CD1c-positive myeloid dendritic cell (primary cell): ENCODE measurements at regions not wholly inside any gene's neighbourhood (a gene's known extent, or its start where the extent isn't known, plus 50 kb on each side); places are given as distances from the start of the nearest gene placed in this dataset.
"Not testable (repeated sequence)": the region's sequence is repeated elsewhere in the genome, so short reads cannot be mapped to it uniquely, and the experiment has no call there.

Source experiments
- DNase-seq: peaks from one replicate; pipeline ENCODE4 v3.0.0-alpha.2; 2016; ENCODE audit errors: extremely low spot score

DNA sequence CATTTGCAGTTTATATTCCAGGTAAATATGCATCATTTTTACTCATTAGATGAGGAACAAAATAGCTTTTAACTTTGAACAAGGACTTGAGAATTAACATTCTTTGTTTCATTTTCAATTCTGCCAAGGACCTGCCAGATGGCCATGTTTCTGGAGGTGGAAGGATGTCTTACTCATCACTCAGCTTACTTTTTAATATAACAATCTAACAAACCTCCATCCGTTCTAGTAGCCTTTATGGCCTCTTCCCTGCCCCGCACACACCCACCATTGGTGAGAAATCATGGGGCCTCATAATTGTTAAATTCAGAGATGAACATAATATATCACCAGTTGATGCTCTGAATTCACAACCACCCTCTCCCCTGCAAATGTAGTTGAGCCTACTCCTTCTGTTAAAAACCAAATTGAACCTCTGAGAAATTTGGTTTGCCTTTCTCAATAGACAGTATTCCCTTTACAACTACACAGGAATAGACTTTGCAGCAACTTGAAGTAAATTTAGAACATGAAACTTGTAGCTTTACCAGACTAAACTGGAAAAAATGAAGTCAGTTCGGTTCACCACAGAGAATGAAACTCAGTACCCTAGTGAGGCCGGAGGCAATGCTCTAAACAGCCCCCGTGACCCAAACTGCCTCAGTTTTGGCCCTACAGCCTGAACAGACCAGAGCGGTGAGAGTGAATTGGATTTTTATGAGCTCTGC is 50.1 kb upstream of the ACSL4 start:
- DNase-seq, result no peak

DNA sequence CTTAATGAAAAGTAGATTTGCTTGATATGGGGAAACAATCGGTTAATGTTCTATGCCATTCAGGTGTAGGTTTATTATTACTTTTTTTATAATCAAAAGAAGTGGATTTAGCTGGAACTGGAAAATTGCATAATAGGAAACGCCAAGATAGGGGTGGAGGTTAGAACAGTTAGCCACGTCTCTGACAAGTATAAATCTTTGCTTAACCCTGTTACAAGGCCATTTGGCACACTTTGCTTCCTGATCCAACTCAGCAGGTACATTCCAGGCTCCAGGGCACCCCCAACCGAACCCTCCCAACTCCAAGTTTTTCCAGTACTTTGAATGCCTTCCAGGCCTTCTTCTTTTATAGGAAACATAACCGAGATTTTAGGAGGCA is 50.6 kb upstream of the ACSL4 start:
- DNase-seq, result no peak

GRCh38 chrX:109785053-109785452 is 52.0 kb upstream of the ACSL4 start:
- no peak for DNase-seq

GRCh38 chrX:109790511-109790910 is 57.5 kb upstream of the ACSL4 start:
- DNase-seq, result not testable (repeated sequence)

GRCh38 chrX:109793191-109793590 is 60.1 kb upstream of the ACSL4 start:
- DNase-seq, result no peak

DNA sequence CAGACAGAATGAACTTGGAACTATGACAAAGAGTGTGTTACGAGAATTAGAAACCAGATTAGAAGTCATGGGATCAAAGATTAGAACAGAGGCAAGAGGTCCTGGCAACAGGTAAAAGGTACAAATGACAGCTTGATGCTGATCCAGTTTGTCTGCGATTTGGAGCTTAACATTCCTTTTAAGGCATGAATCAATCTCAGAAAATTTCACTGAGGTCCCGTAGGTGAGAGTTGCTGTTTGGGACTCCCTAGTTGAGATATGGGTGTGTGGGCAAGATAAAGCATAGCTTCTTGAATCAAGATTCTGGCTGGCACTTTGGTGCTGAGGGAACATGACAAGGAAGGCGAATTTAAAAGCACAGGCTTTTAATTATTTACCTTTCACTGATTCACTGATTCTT is 62.6 kb upstream of the ACSL4 start:
- DNase-seq, result no peak

DNA sequence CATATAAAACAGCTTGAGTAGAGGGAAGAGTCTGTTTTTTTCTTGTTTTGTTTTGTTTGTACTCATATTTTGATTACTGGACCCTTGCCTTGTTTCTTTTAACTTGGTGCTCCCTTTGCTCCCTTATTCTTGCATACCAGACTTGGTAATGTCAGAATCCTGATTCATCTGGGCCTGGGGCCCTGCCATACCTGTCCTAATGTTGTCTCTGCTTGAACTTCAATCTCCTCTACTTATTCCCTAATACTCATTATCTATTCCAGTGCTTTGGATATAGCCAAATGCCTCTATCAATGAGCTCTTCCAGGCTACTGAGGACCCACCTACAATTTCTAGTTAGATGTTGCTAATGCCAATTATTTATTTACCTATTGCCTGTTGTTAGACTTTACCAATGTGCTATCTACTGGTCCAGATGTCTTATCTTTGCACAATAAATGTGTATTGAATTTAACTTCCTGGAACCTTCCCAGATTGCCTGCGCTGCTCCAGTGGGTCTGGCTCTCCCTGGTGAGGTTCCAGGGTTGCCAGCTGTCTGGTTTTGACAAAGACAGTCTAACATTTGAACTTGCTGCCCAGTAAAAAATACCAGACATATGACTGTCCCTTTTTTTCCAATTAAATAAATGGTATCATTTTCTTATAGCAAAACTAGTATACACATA is 64.4 kb upstream of the ACSL4 start:
- no peak for DNase-seq

DNA sequence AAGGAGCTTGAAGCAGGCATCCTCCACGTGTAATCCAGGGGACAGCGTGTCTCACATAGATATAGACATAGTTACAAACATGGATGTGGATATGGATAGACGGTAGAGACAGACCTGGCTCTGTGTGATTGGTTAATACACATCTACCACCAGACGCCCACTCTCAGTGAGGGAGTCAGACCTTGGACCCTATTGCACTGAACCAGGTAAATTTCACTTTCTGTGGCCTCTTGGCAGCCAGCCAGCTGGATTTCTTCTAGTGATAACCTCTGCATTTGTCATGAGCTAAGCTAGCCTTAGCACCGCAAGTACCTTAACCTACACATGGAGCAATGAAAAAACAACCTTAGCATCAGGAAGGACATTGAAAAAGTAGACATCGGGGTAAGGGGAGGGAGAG is 79.2 kb upstream of the ACSL4 start:
- DNase-seq, result no peak

DNA sequence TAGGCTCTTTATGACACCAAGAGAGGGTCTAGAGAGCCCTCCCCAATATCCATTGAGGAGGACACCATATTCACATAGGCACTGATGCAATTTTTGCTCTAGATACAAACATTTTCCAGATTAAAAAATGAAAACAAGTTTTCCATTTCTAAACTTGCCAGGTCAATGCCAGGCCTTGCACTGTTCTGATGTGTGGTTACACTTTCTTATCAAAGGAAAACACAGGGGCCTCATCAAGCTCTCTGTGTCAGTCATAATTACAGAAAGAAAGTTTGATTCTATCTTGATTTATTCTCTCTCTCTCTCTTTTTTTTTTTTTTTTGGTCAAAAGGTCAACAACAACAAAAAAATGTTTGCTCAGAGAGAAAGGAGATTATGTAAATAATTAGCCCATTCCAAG is 80.2 kb upstream of the ACSL4 start:
- no peak for DNase-seq

DNA sequence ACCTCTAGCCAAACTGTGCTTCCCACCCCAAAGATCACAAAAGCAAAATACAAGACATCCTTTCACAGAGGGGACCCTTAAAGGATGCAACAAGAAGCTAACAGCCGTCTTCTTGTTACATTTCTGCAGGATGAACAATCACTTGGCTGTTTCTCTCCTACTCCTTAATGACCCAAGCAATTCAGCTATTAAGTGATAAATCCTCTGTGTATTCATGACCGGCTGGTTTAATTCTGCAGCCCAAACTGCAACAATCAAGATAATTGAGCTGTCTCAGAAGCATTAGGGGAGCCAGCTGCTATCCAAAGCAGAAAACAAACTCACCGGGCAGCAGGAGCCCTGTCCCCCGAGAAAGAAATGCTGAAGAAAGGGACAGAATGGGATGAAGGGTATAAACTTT is 85.9 kb upstream of the ACSL4 start:
- DNase-seq, result no peak

- DNase-seq, result no peak
Measured at GRCh38 chrX:109822861-109823260, 89.8 kb upstream of the ACSL4 start.

GRCh38 chrX:109826954-109827708 is 94.1 kb upstream of the ACSL4 start:
- no peak for DNase-seq

GRCh38 chrX:109827772-109828171 is 94.7 kb upstream of the ACSL4 start:
- no peak for DNase-seq

DNA sequence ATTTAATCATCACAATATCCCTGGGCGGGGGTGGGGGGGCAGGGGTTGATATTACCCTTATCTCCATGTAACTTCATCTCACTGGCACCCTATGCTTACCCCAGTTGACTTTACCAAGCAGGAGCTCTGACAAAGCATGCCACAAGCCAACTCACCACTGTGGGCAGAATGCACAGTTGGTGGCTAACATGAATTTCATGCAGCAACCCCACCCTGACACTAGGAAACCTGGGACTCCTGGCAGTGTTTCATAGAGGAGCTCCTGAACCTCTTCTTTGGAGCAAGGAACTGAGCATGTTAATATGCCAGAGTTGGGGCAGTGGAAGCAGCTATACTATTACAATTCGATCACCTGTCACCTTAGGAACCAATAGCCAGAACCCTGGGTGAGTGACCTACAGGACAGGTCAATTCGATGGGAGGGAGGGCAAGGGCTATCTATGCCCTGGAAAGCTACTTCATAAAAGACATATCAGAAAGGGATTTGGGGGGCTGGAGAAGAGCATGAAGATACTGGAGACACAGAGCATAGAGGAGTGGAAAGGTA is 97.2 kb upstream of the ACSL4 start:
- no peak for DNase-seq

DNA sequence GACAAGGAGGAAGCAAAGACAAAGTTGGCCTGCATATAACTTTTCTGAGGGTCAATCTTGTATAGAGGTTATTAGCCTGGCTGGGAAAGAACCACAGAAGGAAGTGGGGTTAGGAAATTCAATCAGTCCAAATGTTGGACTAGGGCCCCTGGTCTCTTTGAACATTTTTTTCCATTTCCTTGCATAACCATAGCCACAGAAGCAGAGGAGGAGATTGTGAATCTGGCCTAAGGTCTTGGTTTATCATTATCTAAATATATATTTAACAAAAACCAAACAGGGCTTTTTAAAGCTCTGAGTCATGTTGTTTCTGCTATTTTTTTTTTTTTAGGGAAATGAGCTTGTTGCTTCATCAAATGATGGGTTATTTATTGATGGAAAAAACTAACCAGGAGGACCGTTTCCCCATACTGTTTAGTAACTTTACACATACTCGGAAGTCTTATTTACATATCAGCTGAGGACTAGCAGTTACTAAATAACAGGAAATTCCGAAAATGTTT is 97.7 kb upstream of the ACSL4 start:
- peak; percentile 56 for DNase-seq

GRCh38 chrX:109831326-109831985 is 98.4 kb upstream of the ACSL4 start:
- DNase-seq, result no peak

DNA sequence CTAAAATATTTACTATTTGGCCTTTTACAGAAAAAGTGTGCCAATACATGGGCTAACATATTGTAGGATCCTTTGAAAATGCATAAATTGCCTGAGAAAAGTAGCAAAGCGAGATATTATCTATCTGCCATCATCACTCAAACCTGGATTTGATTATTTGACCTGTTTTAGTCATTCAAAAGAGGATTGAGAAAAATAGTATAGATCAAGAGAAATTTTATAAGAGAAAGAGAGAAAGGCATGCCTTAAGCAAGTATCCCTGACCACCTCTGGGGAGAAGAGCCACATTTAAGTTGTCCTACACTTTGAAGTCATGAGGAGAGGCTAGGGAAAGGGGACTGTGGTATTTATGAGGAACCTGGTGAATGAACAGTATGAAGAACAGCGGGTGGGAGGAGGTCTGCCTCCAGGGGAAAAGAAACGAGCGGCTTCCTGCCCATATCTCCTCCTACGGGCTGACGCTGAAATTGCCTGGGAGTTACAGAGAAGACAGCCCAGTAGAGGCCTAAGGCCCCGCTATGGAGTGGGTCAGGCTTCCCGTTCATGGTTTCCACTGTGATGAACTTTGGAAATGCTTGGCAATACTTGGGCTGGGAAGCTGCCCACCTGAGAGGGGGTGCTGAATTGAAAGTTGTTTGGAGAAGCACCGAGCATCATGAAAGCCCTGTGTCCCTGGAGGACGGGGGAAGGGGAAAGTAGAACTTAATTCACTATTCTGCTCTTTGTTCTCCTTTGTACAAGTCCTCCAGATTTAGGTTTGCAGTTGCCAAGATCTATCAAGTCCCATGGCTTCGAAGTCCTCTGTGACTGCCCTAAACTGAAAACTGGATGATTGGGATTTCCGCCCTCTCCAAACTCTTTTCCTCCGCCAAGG is 106.9 kb upstream of the ACSL4 start:
- DNase-seq, result peak; percentile 69

DNA sequence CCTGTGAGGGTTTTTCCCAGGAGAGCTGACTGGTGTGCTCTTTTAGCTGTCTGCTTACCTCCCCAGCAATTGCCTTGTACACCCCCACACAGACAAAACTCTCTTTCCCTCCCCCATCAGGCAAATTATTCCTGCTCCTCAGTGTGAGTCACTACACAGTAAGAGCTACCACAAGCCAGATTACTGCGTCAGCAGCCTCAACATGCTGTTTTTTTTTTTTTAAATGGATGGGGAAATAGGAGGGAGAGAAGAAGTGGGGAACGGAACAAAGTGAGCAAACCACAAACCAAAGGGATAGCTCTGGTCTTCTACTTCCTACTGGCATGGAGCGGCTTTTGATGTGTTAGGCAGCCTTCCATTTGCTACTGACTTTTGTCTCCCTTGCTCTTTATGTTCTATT is 107.5 kb upstream of the ACSL4 start:
- peak; percentile 62 for DNase-seq

GRCh38 chrX:109841257-109841656 is 108.2 kb upstream of the ACSL4 start:
- no peak for DNase-seq

GRCh38 chrX:109841869-109842579 is 109.0 kb upstream of the ACSL4 start:
- DNase-seq, result peak; percentile 25
